Tibial nerve (tissue), 3 donors: ENCODE measurements at regions not wholly inside any gene's neighbourhood (a gene's known extent, or its start where the extent isn't known, plus 50 kb on each side); places are given as distances from the start of the nearest gene placed in this dataset.

Source experiments
- CTCF ChIP-seq, 5 experiments: fragments of 200-600 bp in 3 of 5; fragments of 450-650 bp in 2 of 5; sonication (generic) in 3 of 5; IDR thresholded peaks; one replicate each; pipeline ENCODE4 v1.5.1; 2016 to 2019; ENCODE audit warnings: antibody characterized with exemption in 5 of 5, mild to moderate bottlenecking in 3 of 5, moderate library complexity in 2 of 5
- POLR2A ChIP-seq, 2 donors: fragments of 450-650 bp; IDR thresholded peaks; one replicate each; pipeline ENCODE4 v1.6.1; 2017; ENCODE audit warnings: antibody characterized with exemption in 2 of 2, mild to moderate bottlenecking in 2 of 2, moderate library complexity in 2 of 2

GRCh38 chr18:30544141-30544540 is 498.4 kb downstream of the DSC3 start:
- no peak for TF ChIP-seq CTCF (IDR thresholded peaks at IDR 0.05)
- TF ChIP-seq POLR2A (IDR thresholded peaks at IDR 0.05): no peak
